ENCODE measurements at regions not wholly inside any gene's neighbourhood (a gene's known extent, or its start where the extent isn't known, plus 50 kb on each side); places are given as distances from the start of the nearest gene placed in this dataset.

- Histone ChIP-seq H3K27me3 (ENCODE audit: control insufficient read depth, insufficient read depth, low read length) (no peaks in the 10 kb centered on the region), H3K4me3 (ENCODE audit: low read length in 3 of 3) (no peak overlapping the region), H3K36me3 (ENCODE audit: control insufficient read depth in 2 of 3, insufficient read depth in 3 of 3, low read length in 3 of 3) (no peaks in the 10 kb centered on the region), H3K9ac (ENCODE audit: low read length in 3 of 3) (no peak overlapping the region), H3K9me3 (ENCODE audit: control insufficient read depth in 2 of 3, insufficient read depth in 1 of 3, low read length in 3 of 3) (no peaks in the 10 kb centered on the region), H3K4me1 (ENCODE audit: control insufficient read depth in 2 of 3, insufficient read depth in 2 of 3, low read depth in 1 of 3, low read length in 3 of 3) (no peaks in the 10 kb centered on the region), H3K27ac (ENCODE audit: low read depth in 2 of 2, low read length in 2 of 2) (no peak overlapping the region)
- no peak for FAIRE-seq
- intact Hi-C loops (cut with DNase I), result no loop called here
- no peak for DNase-seq
- no peak for TF ChIP-seq CTCF (IDR thresholded peaks at IDR 0.05; ENCODE audit: borderline replicate concordance, extremely low read depth, insufficient read depth)
Measured at GRCh38 chr5:4335078-4335477, 739.4 kb downstream of the IRX1 start.

GRCh38 chr5:4337519-4337918 lies 741.9 kb downstream of the IRX1 start:
- Histone ChIP-seq H3K27ac (ENCODE audit: low read depth in 2 of 2, low read length in 2 of 2) (no peak overlapping the region), H3K27me3 (ENCODE audit: control insufficient read depth, insufficient read depth, low read length) (no peaks in the 10 kb centered on the region), H3K4me3 (ENCODE audit: low read length in 3 of 3) (no peak overlapping the region), H3K4me1 (ENCODE audit: control insufficient read depth in 2 of 3, insufficient read depth in 2 of 3, low read depth in 1 of 3, low read length in 3 of 3) (no peaks in the 10 kb centered on the region), H3K9me3 (ENCODE audit: control insufficient read depth in 2 of 3, insufficient read depth in 1 of 3, low read length in 3 of 3) (no peaks in the 10 kb centered on the region), H3K36me3 (ENCODE audit: control insufficient read depth in 2 of 3, insufficient read depth in 3 of 3, low read length in 3 of 3) (no peaks in the 10 kb centered on the region), H3K9ac (ENCODE audit: low read length in 3 of 3) (no peak overlapping the region)
- no peak for TF ChIP-seq CTCF (IDR thresholded peaks at IDR 0.05; ENCODE audit: borderline replicate concordance, extremely low read depth, insufficient read depth)
- FAIRE-seq, result no peak
- DNase-seq, result no peak
- intact Hi-C loops (cut with DNase I), result no loop called here

- H3K9ac ChIP-seq (ENCODE audit: low read length in 3 of 3), result no peak overlapping the region
- H3K4me1 ChIP-seq (ENCODE audit: control insufficient read depth in 2 of 3, insufficient read depth in 2 of 3, low read depth in 1 of 3, low read length in 3 of 3), result no peaks in the 10 kb centered on the region
- no peak for TF ChIP-seq CTCF (IDR thresholded peaks at IDR 0.05; ENCODE audit: borderline replicate concordance, extremely low read depth, insufficient read depth)
- intact Hi-C loops (cut with DNase I), result no loop called here
- H3K27me3 ChIP-seq (ENCODE audit: control insufficient read depth, insufficient read depth, low read length), result no peaks in the 10 kb centered on the region
- no peak for DNase-seq
- H3K27ac ChIP-seq (ENCODE audit: low read depth in 2 of 2, low read length in 2 of 2), result no peak overlapping the region
- no peaks in the 10 kb centered on the region for H3K36me3 ChIP-seq (ENCODE audit: control insufficient read depth in 2 of 3, insufficient read depth in 3 of 3, low read length in 3 of 3)
- FAIRE-seq, result no peak
- no peak overlapping the region for H3K4me3 ChIP-seq (ENCODE audit: low read length in 3 of 3)
- H3K9me3 ChIP-seq (ENCODE audit: control insufficient read depth in 2 of 3, insufficient read depth in 1 of 3, low read length in 3 of 3), result no peaks in the 10 kb centered on the region
Measured at GRCh38 chr5:4339949-4340348, 744.3 kb downstream of the IRX1 start.

GRCh38 chr5:4345850-4346249 lies 750.2 kb downstream of the IRX1 start:
- Histone ChIP-seq H3K36me3 (ENCODE audit: control insufficient read depth in 2 of 3, insufficient read depth in 3 of 3, low read length in 3 of 3) (no peaks in the 10 kb centered on the region), H3K4me3 (ENCODE audit: low read length in 3 of 3) (no peak overlapping the region), H3K27me3 (ENCODE audit: control insufficient read depth, insufficient read depth, low read length) (no peaks in the 10 kb centered on the region), H3K4me1 (ENCODE audit: control insufficient read depth in 2 of 3, insufficient read depth in 2 of 3, low read depth in 1 of 3, low read length in 3 of 3) (no peaks in the 10 kb centered on the region), H3K9me3 (ENCODE audit: control insufficient read depth in 2 of 3, insufficient read depth in 1 of 3, low read length in 3 of 3) (no peaks in the 10 kb centered on the region), H3K27ac (ENCODE audit: low read depth in 2 of 2, low read length in 2 of 2) (no peak overlapping the region), H3K9ac (ENCODE audit: low read length in 3 of 3) (no peak overlapping the region)
- DNase-seq (no peak), FAIRE-seq (no peak)
- TF ChIP-seq CTCF (IDR thresholded peaks at IDR 0.05; ENCODE audit: borderline replicate concordance, extremely low read depth, insufficient read depth), result no peak
- intact Hi-C loops (cut with DNase I), result no loop called here

Measured in kidney (tissue), 13 donors.